Lung microvascular endothelial cell (primary cell): ENCODE measurements at regions not wholly inside any gene's neighbourhood (a gene's known extent, or its start where the extent isn't known, plus 50 kb on each side); places are given as distances from the start of the nearest gene placed in this dataset.
A peak's percentile ranks its signal among the peaks of the same experiment; 100 is the strongest.
"Not testable (repeated sequence)": the region's sequence is repeated elsewhere in the genome, so short reads cannot be mapped to it uniquely, and the experiment has no call there.

ENCODE experiments used
- DNase-seq, 2 donors: peaks; one replicate each; pipeline versions ENCODE4 v3.0.0 to v3.0.0-alpha.2; 2010; ENCODE audit warnings: low read depth in 2 of 2

- no peak for DNase-seq
Observed at GRCh38 chr13:70792121-70792520, 683.9 kb upstream of the KLHL1 start.

- no peak for DNase-seq
Observed at GRCh38 chr13:70789751-70790150, 681.5 kb upstream of the KLHL1 start.

- DNase-seq = no peak
Observed at GRCh38 chr13:70788074-70788473, 679.8 kb upstream of the KLHL1 start.

- no peak for DNase-seq
Observed at GRCh38 chr13:70784207-70784989, 676.1 kb upstream of the KLHL1 start.

GRCh38 chr13:70769817-70770216 lies 661.6 kb upstream of the KLHL1 start:
- DNase-seq = no peak

GRCh38 chr13:70758932-70759331 lies 650.7 kb upstream of the KLHL1 start:
- DNase-seq = no peak

GRCh38 chr13:70756088-70756487 lies 647.8 kb upstream of the KLHL1 start:
- no peak for DNase-seq

- DNase-seq = no peak
Observed at GRCh38 chr13:70755456-70755855, 647.2 kb upstream of the KLHL1 start.

- no peak for DNase-seq
Observed at GRCh38 chr13:70747262-70747661, 639.0 kb upstream of the KLHL1 start.

GRCh38 chr13:70746469-70746868 lies 638.2 kb upstream of the KLHL1 start:
- not testable (repeated sequence) for DNase-seq

GRCh38 chr13:70736622-70737317 lies 628.5 kb upstream of the KLHL1 start:
- no peak for DNase-seq

- no peak for DNase-seq
Observed at GRCh38 chr13:70732611-70733010, 624.4 kb upstream of the KLHL1 start.

GRCh38 chr13:70729369-70729768 lies 621.1 kb upstream of the KLHL1 start:
- no peak for DNase-seq

- DNase-seq = peak in 1 of 2 donors; percentile 6
Observed at GRCh38 chr13:70723732-70724131, 615.5 kb upstream of the KLHL1 start.

GRCh38 chr13:70720386-70720785 lies 612.1 kb upstream of the KLHL1 start:
- no peak for DNase-seq

GRCh38 chr13:70714993-70715392 lies 606.7 kb upstream of the KLHL1 start:
- no peak for DNase-seq

- no peak for DNase-seq
Observed at GRCh38 chr13:70708775-70709174, 600.5 kb upstream of the KLHL1 start.

- no peak for DNase-seq
Observed at GRCh38 chr13:70703755-70704154, 595.5 kb upstream of the KLHL1 start.

- DNase-seq = no peak
Observed at GRCh38 chr13:70694996-70695715, 586.9 kb upstream of the KLHL1 start.

- DNase-seq = no peak
Observed at GRCh38 chr13:70668983-70669382, 560.7 kb upstream of the KLHL1 start.

GRCh38 chr13:70668293-70668692 lies 560.0 kb upstream of the KLHL1 start:
- DNase-seq = no peak

GRCh38 chr13:70666883-70667556 lies 558.8 kb upstream of the KLHL1 start:
- DNase-seq = no peak
